K562 (cell line): ENCODE measurements at regions not wholly inside any gene's neighbourhood (a gene's known extent, or its start where the extent isn't known, plus 50 kb on each side); places are given as distances from the start of the nearest gene placed in this dataset.
"Not testable (repeated sequence)": the region's sequence is repeated elsewhere in the genome, so short reads cannot be mapped to it uniquely, and the experiment has no call there.

Source experiments
- ATAC-seq: fragments of 200-7000 bp; cut with Tn5 transposase; 3 replicates; pipeline ENCODE4 v1.9.1; 2020; ENCODE audit warnings: moderate library complexity
- BruUV-seq: library from RNA; stranded (reverse); fragments of 400-500 nt; replicated peaks from 2 replicates; lab custom pipeline; 2021; lab: Mats Ljungman, UMichigan
- CTCF ChIA-PET: fragments of 300-600 bp; formaldehyde crosslinking; extraction: SDS; loops from one replicate; lab custom pipeline; 2021; ENCODE audit warnings: low intra/inter-chr PET ratio; lab: Yijun Ruan, JAX
- POLR2A ChIA-PET: fragments of 300-600, 350-650 bp; sonication (Branson Sonifier 250); formaldehyde crosslinking; extraction: SDS; loops from one replicate; lab custom pipeline; 2021; ENCODE audit warnings: antibody characterized with exemption, inconsistent platforms; lab: Yijun Ruan, JAX
- DNase-seq, 4 experiments: peaks; one replicate each; pipeline versions ENCODE4 v3.0.0 to v3.0.0-alpha.2; 2011 to 2018; ENCODE audit warnings: low spot score in 3 of 4, mixed read lengths in 3 of 4; ENCODE audit errors: extremely low read depth in 1 of 4
- FAIRE-seq: peaks from 2 replicates; lab custom pipeline; 2011; peaks lifted over from hg19 to GRCh38; lab: Jason Lieb, UNC
- H2AFZ ChIP-seq: 2 replicates; pipeline ENCODE4 v1.6.0; 2011; ENCODE audit warnings: low read depth, low read length, control low read depth, inconsistent platforms
- H3K27ac ChIP-seq: fragments of 200-600 bp; 3 replicates; pipeline ENCODE4 v1.8.0; 2011; ENCODE audit warnings: low read depth, mild to moderate bottlenecking, control low read depth, inconsistent platforms, low read length, moderate library complexity, mixed read lengths; ENCODE audit errors: extremely low read depth
- H3K27me3 ChIP-seq, 2 experiments: fragments of 300-600 bp in 1 of 2; 2 replicates in 1 of 2; 3 replicates in 1 of 2; pipeline versions ENCODE4 v1.6.0 to v1.8.0; 2011; ENCODE audit warnings: inconsistent platforms in 2 of 2, low read length in 2 of 2, mild to moderate bottlenecking in 1 of 2, mixed read lengths in 1 of 2, moderate library complexity in 1 of 2; ENCODE audit not compliant: control insufficient read depth in 2 of 2, insufficient read depth in 2 of 2
- H3K36me3 ChIP-seq: fragments of 300-600 bp; 3 replicates; pipeline ENCODE4 v1.8.0; 2011; ENCODE audit warnings: mild to moderate bottlenecking, low read length, inconsistent platforms; ENCODE audit not compliant: control insufficient read depth, insufficient read depth
- H3K4me1 ChIP-seq, 2 experiments: fragments of 200-600 bp in 1 of 2; replicated peaks in 1 of 2; 2 replicates in 1 of 2; 3 replicates in 1 of 2; pipeline versions ENCODE4 v1.5.1 to v1.8.0; 2011; ENCODE audit warnings: inconsistent platforms in 2 of 2, low read length in 2 of 2, mild to moderate bottlenecking in 1 of 2, mixed read lengths in 1 of 2, moderate library complexity in 1 of 2; ENCODE audit not compliant: control insufficient read depth in 2 of 2, insufficient read depth in 2 of 2
- H3K4me2 ChIP-seq: 2 replicates; pipeline ENCODE4 v1.6.1; 2011; ENCODE audit warnings: low read length, control low read depth, inconsistent platforms, mixed read lengths; ENCODE audit not compliant: insufficient read depth
- H3K4me3 ChIP-seq: fragments of 200-600 bp; sonication (generic), shearing (Covaris generic); 2 replicates; pipeline ENCODE4 v1.5.1; 2016; ENCODE audit warnings: control low read depth, inconsistent platforms
- H3K79me2 ChIP-seq: fragments of 200-600 bp; 3 replicates; pipeline ENCODE4 v1.8.0; 2011; ENCODE audit warnings: low read length, inconsistent platforms; ENCODE audit not compliant: control insufficient read depth, insufficient read depth
- H3K9ac ChIP-seq, 2 experiments: 2 replicates each; pipeline versions ENCODE4 v1.6.0 to v1.6.1; 2011; ENCODE audit warnings: low read depth in 2 of 2, low read length in 2 of 2, control low read depth in 1 of 2, inconsistent platforms in 1 of 2, mild to moderate bottlenecking in 1 of 2, mixed read lengths in 1 of 2; ENCODE audit not compliant: insufficient read depth in 1 of 2
- H3K9me1 ChIP-seq: one replicate; pipeline ENCODE4 v1.6.0; 2011; ENCODE audit warnings: inconsistent platforms, mild to moderate bottlenecking, low read length, moderate library complexity; ENCODE audit not compliant: control insufficient read depth, insufficient read depth
- H3K9me3 ChIP-seq: replicated peaks from 2 replicates; pipeline ENCODE4 v1.5.1; 2011; ENCODE audit warnings: low read depth, low read length, inconsistent platforms; ENCODE audit not compliant: control insufficient read depth, insufficient read depth
- H4K20me1 ChIP-seq: replicated peaks from 2 replicates; pipeline ENCODE4 v1.6.1; 2011; ENCODE audit warnings: low read length, inconsistent platforms, mixed read lengths; ENCODE audit not compliant: control insufficient read depth, insufficient read depth
- CBFA2T2 ChIP-seq: fragments of 450-650 bp; conservative IDR thresholded peaks from 2 replicates; pipeline ENCODE4 v1.6.1; 2017; ENCODE audit warnings: mild to moderate bottlenecking
- EHMT2 ChIP-seq: fragments of 450-650 bp; IDR thresholded peaks from 2 replicates; pipeline ENCODE4 v1.6.1; 2018; ENCODE audit warnings: antibody characterized with exemption
- KDM2B ChIP-seq: fragments of 250-450 bp; sonication (Bioruptor Pico); IDR thresholded peaks from 2 replicates; pipeline ENCODE4 v1.8.0; 2021; ENCODE audit warnings: mild to moderate bottlenecking, moderate library complexity
- KLF16 ChIP-seq: IDR thresholded peaks from 2 replicates; pipeline ENCODE4 v1.6.1; 2016; ENCODE audit warnings: antibody characterized with exemption
- RUNX1 ChIP-seq: sonication (generic); IDR thresholded peaks from 2 replicates; pipeline ENCODE4 v1.6.1; 2016; ENCODE audit warnings: antibody characterized with exemption, low read depth
- WGBS: fragments of 100-300 bp; shearing (Covaris generic); methylation state at CpG from one replicate; pipeline ENCODE4 v1.1.6; 2016; ENCODE audit warnings: low coverage, mixed read lengths; ENCODE audit not compliant: insufficient coverage; ENCODE audit errors: missing lambda C conversion rate; 5-methylcytosine and 5-hydroxymethylcytosine counted together
- in situ Hi-C: fragments of 300-500 bp; cut with MboI; formaldehyde crosslinking; loops from 4 replicates; pipeline ENCODE4 v1.15.0; 2018; ENCODE audit warnings: inconsistent platforms, mixed read lengths
- intact Hi-C: fragments of 100-400 bp; cut with micrococcal nuclease; formaldehyde crosslinking; loops from 2 replicates; pipeline ENCODE4 v1.14.2; 2022
- TF ChIP-seq, protein P1 (sequence below): fragments of 250-450 bp; sonication (Bioruptor Pico); IDR thresholded peaks from 2 replicates; pipeline ENCODE4 v1.5.0; 2022; ENCODE audit warnings: mild to moderate bottlenecking
- TF ChIP-seq, protein P2 (sequence below): sonication (generic); formaldehyde crosslinking; IDR thresholded peaks from 2 replicates; pipeline ENCODE4 v1.8.1; 2023; ENCODE audit warnings: mild to moderate bottlenecking, missing genetic modification reagents

DNA sequence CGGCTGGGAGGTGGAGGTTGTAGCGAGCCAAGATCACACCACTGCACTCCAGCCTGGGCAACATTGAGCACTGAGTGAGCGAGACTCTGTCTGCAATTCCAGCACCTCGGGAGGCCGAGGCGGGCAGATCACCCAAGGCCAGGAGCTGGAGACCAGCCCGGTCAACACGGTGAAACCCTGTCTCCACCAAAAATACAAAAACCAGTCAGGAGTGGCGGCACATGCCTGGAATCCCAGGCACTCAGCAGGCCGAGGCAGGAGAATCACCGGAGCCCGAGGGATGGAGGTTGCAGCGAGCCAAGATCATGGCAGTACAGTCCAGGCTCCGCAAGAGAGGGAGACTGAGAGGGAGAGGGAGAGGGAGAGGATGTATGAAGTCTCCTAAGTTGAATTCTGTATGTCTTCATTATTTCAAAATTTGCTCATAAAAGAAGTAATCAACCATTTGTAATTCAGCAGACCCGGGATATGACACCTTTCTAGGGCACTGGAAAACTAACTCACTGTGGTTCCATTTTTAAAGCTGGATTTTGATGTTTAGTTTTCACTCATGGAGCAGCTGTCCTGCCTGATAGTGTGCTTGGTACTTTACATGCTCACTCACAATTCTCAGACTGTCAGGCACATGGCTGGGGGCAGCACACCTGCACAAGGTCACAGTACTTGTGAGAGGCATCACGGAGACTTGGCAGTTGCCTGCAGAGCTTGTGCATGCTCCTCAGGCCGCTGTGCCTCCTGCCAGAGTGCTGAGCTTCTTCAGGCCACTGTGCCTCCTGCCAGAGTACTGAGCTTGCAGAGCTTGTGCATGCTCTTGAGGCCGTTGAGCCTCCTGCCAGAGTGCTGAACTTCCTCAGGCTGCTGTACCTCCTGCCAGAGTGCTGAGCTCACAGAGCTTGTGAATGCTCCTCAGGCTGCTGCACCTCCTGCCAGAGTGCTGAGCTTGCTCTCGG, 106.2 kb downstream of the ERMARD start (continued):
- TF ChIP-seq CBFA2T2 (no peak), KLF16 (no peak), KDM2B (CRISPR knock-in tag) (no peak), RUNX1 (no peak), EHMT2 (no peak)
- TF ChIP-seq, protein P1, sequence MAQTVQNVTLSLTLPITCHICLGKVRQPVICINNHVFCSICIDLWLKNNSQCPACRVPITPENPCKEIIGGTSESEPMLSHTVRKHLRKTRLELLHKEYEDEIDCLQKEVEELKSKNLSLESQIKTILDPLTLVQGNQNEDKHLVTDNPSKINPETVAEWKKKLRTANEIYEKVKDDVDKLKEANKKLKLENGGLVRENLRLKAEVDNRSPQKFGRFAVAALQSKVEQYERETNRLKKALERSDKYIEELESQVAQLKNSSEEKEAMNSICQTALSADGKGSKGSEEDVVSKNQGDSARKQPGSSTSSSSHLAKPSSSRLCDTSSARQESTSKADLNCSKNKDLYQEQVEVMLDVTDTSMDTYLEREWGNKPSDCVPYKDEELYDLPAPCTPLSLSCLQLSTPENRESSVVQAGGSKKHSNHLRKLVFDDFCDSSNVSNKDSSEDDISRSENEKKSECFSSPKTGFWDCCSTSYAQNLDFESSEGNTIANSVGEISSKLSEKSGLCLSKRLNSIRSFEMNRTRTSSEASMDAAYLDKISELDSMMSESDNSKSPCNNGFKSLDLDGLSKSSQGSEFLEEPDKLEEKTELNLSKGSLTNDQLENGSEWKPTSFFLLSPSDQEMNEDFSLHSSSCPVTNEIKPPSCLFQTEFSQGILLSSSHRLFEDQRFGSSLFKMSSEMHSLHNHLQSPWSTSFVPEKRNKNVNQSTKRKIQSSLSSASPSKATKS (CRISPR knock-in tag), result no peak
- TF ChIP-seq, protein P2, sequence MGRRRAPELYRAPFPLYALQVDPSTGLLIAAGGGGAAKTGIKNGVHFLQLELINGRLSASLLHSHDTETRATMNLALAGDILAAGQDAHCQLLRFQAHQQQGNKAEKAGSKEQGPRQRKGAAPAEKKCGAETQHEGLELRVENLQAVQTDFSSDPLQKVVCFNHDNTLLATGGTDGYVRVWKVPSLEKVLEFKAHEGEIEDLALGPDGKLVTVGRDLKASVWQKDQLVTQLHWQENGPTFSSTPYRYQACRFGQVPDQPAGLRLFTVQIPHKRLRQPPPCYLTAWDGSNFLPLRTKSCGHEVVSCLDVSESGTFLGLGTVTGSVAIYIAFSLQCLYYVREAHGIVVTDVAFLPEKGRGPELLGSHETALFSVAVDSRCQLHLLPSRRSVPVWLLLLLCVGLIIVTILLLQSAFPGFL (CRISPR knock-in tag), result no peak

DNA sequence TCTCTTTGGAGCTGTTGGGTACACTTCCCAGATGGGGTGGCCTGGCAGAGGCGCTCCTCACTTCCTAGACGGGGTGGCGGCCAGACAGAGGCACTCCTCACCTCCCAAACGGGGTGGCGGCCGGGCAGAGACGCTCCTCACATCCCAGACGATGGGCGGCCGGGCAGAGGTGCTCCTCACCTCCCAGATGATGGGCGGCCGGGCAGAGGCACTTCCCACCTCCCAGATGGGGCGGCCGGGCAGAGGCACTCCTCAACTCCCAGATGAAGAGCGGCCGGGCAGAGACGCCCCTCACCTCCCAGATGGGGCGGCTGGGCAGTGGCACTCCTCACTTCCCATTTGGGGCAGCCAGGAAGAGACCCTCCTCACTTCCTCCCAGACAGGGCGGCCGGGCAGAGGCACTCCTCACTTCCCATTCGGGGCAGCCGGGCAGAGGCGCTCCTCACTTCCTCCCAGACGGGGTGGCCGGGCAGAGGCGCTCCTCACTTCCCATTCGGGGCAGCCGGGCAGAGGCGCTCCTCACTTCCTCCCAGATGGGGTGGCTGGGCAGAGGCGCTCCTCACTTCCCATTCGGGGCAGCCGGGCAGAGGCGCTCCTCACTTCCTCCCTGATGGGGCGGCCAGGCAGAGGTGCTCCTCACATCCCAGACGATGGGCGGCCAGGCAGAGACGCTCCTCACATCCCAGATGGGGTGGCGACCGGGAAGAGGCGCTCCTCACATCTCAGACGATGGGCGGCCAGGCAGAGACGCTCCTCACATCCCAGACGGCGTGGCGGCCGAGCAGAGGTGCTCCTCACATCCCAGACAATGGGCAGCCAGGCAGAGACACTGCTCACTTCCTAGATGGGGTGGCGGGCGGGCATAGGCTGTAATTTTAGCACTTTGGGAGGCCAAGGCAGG, 105.3 kb downstream of the ERMARD start:
- H4K20me1 ChIP-seq, intact Hi-C loops, H3K4me3 ChIP-seq, POLR2A ChIA-PET, CTCF ChIA-PET, H3K36me3 ChIP-seq, H3K27ac ChIP-seq, H2AFZ ChIP-seq, FAIRE-seq, H3K4me2 ChIP-seq, DNase-seq, H3K9ac ChIP-seq, H3K79me2 ChIP-seq, H3K4me1 ChIP-seq, BruUV-seq, in situ Hi-C loops, ATAC-seq, H3K9me3 ChIP-seq, H3K9me1 ChIP-seq: not testable (repeated sequence)
- H3K27me3 ChIP-seq, result peaks cover 14 to 61% of the 10 kb centered on the region in 2 experiments
- under 1% methylated on average over 40 of the region's 49 CpGs for WGBS
